Neuronal stem cell (in vitro differentiated cells): ENCODE measurements at regions not wholly inside any gene's neighbourhood (a gene's known extent, or its start where the extent isn't known, plus 50 kb on each side); places are given as distances from the start of the nearest gene placed in this dataset.
"Not testable (repeated sequence)": the region's sequence is repeated elsewhere in the genome, so short reads cannot be mapped to it uniquely, and the experiment has no call there.

Experiments used
- DNase-seq: peaks from one replicate; pipeline ENCODE4 v3.0.0-alpha.2; 2013; ENCODE audit warnings: low spot score
- H2AFZ ChIP-seq: one replicate; pipeline ENCODE4 v1.6.1; 2013; ENCODE audit warnings: mild to moderate bottlenecking, low read length, inconsistent platforms
- H2AK5ac ChIP-seq: 2 replicates; pipeline ENCODE4 v1.6.1; 2013; ENCODE audit warnings: low read depth, mild to moderate bottlenecking, inconsistent platforms, low read length, moderate library complexity, mixed read lengths
- H2BK120ac ChIP-seq: 2 replicates; pipeline ENCODE4 v1.6.1; 2013; ENCODE audit warnings: low read depth, mild to moderate bottlenecking, inconsistent platforms, low read length, moderate library complexity, mixed read lengths
- H2BK12ac ChIP-seq: one replicate; pipeline ENCODE4 v1.6.1; 2013; ENCODE audit warnings: low read length, inconsistent platforms
- H2BK15ac ChIP-seq: 2 replicates; pipeline ENCODE4 v1.6.1; 2013; ENCODE audit warnings: mild to moderate bottlenecking, low read length, inconsistent platforms, mixed read lengths
- H2BK5ac ChIP-seq: one replicate; pipeline ENCODE4 v1.6.1; 2013; ENCODE audit warnings: inconsistent platforms, mild to moderate bottlenecking, low read length, moderate library complexity
- H3K14ac ChIP-seq: one replicate; pipeline ENCODE4 v1.6.1; 2013; ENCODE audit warnings: low read length, inconsistent platforms
- H3K18ac ChIP-seq: 2 replicates; pipeline ENCODE4 v1.6.1; 2013; ENCODE audit warnings: low read length, inconsistent platforms
- H3K23ac ChIP-seq: 2 replicates; pipeline ENCODE4 v1.6.1; 2013; ENCODE audit warnings: low read depth, mild to moderate bottlenecking, mixed read lengths, low read length, inconsistent platforms; ENCODE audit not compliant: poor library complexity
- H3K27ac ChIP-seq: replicated peaks from 3 replicates; pipeline ENCODE4 v1.5.1; 2013; ENCODE audit warnings: low read length, inconsistent platforms
- H3K27me3 ChIP-seq, 3 experiments: 2 replicates each; pipeline ENCODE4 v1.6.1; 2013; ENCODE audit warnings: low read length in 3 of 3, mild to moderate bottlenecking in 2 of 3, inconsistent platforms in 1 of 3, low read depth in 1 of 3, mixed read lengths in 1 of 3, moderate library complexity in 1 of 3; ENCODE audit not compliant: control insufficient read depth in 3 of 3, insufficient read depth in 3 of 3
- H3K36me3 ChIP-seq, 2 donors: replicated peaks in 1 of 2; 2 replicates each; pipeline ENCODE4 v1.6.1; 2013; ENCODE audit warnings: low read length in 2 of 2; ENCODE audit not compliant: control insufficient read depth in 2 of 2, insufficient read depth in 2 of 2
- H3K4ac ChIP-seq: 2 replicates; pipeline ENCODE4 v1.6.1; 2013; ENCODE audit warnings: inconsistent platforms, mild to moderate bottlenecking, low read length, moderate library complexity
- H3K4me1 ChIP-seq, 2 donors: 1 replicate in 1 of 2; 2 replicates in 1 of 2; pipeline ENCODE4 v1.6.1; 2013; ENCODE audit warnings: low read length in 2 of 2, low read depth in 1 of 2; ENCODE audit not compliant: control insufficient read depth in 2 of 2, insufficient read depth in 1 of 2
- H3K4me2 ChIP-seq: one replicate; pipeline ENCODE4 v1.6.1; 2013; ENCODE audit warnings: mild to moderate bottlenecking, low read length, inconsistent platforms; ENCODE audit not compliant: insufficient read depth, poor library complexity, severe bottlenecking
- H3K4me3 ChIP-seq, 2 donors: 2 replicates each; pipeline ENCODE4 v1.5.1; 2013; ENCODE audit warnings: low read length in 2 of 2, mild to moderate bottlenecking in 2 of 2, inconsistent platforms in 1 of 2, moderate library complexity in 1 of 2
- H3K79me1 ChIP-seq: one replicate; pipeline ENCODE4 v1.6.1; 2013; ENCODE audit warnings: low read depth, mild to moderate bottlenecking, inconsistent platforms, low read length, moderate library complexity
- H3K9ac ChIP-seq: one replicate; pipeline ENCODE4 v1.6.1; 2013; ENCODE audit warnings: mild to moderate bottlenecking, low read depth, low read length, inconsistent platforms; ENCODE audit not compliant: poor library complexity
- H3K9me3 ChIP-seq, 2 donors: replicated peaks in 1 of 2; 2 replicates each; pipeline versions ENCODE3 to v1.6.1; 2013; ENCODE audit warnings: low read length in 2 of 2, mild to moderate bottlenecking in 2 of 2, inconsistent platforms in 1 of 2, low read depth in 1 of 2, mixed read lengths in 1 of 2, moderate library complexity in 1 of 2; ENCODE audit not compliant: control insufficient read depth in 2 of 2, insufficient read depth in 1 of 2
- H4K8ac ChIP-seq: one replicate; pipeline ENCODE4 v1.6.1; 2013; ENCODE audit warnings: low read depth, mild to moderate bottlenecking, inconsistent platforms, low read length, moderate library complexity
- H4K91ac ChIP-seq: one replicate; pipeline ENCODE4 v1.6.1; 2013; ENCODE audit warnings: low read length, low read depth, mild to moderate bottlenecking, inconsistent platforms; ENCODE audit not compliant: poor library complexity
- WGBS, 2 donors: extraction: QIAGEN DNeasy Blood & Tissue Kit; methylation state at CpG; one replicate each; pipeline ENCODE4 v1.1.7; 2013; ENCODE audit warnings: missing lambda C conversion rate in 2 of 2, mixed read lengths in 1 of 2; ENCODE audit not compliant: insufficient read length in 2 of 2, insufficient replicate concordance in 1 of 2; ENCODE audit errors: extremely low coverage in 2 of 2; 5-methylcytosine and 5-hydroxymethylcytosine counted together

DNA sequence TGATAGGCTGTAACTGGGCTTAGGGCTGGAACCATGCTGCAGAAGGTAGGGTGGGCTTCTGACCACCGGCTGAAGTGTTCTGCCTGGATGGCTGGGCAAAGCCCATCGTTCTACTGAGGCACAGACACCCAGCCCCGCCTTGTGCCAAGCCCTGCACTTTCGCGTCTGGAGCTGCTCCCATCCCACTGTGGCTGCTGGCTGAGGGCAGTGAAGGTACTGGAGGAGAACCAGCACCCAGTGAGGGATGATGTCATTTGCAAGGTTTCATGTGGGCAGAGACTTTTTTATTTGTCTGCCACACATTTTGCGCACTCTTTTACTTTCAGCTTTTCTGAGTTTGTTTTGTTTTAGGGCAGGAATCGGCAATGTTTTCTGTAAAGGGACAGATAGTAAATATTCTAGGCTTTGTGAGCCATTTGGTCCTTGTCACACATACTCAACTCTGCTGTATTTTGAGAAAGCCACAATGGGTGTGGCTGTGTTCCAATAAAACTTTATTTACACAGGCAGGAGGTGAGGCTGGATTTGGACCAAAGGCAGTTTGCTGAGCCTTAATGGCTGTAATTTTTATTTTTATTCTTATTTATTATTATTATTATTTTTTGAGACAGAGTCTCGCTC lies 85.6 kb downstream of the ASB1 start:
- Histone ChIP-seq H3K27ac (no peak overlapping the region), H2BK5ac (peak overlapping the region; percentile 93), H3K36me3 (no peaks in the 10 kb centered on the region), H3K4me1 (peaks cover 0 to 25% of the 10 kb centered on the region in 2 donors), H2BK12ac (peak overlapping the region; percentile 82), H3K27me3 (no peaks in the 10 kb centered on the region), H3K79me1 (no peaks in the 10 kb centered on the region), H3K4ac (no peak overlapping the region), H3K23ac (no peak overlapping the region), H2AK5ac (peak overlapping the region; percentile 99), H3K9ac (peak overlapping the region; percentile 47), H3K4me3 (no peak overlapping the region), H3K4me2 (no peak overlapping the region), H4K8ac (no peak overlapping the region), H2BK15ac (peak overlapping the region; percentile 98), H2BK120ac (no peak overlapping the region), H3K9me3 (no peaks in the 10 kb centered on the region), H3K14ac (no peak overlapping the region), H3K18ac (peak overlapping the region; percentile 82), H2AFZ (no peak overlapping the region), H4K91ac (no peak overlapping the region)
- WGBS, 2 donors, result no CpG with 5 or more reads among the region's 8 CpGs
- no peak for DNase-seq

DNA sequence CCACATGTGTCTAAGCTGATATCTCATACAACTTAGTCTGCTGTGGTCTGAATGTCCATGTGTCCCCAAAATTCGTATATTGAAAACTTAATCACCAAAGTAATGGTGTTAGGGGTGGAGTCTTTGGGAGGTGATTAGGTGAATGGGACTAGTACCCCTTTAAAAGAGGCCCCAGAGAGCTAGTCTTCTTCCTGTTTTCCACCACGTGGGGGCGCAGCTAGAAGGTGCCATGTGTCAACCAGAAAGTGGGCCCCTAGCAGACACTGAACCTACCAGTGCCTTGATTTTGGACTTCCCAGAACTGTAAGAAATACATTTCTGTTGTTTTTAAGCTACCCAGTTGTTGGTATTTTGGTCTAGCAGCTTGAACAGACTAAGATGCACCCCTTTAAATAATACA lies 86.6 kb downstream of the ASB1 start:
- H2BK12ac ChIP-seq, result no peak overlapping the region
- no peak overlapping the region for H3K27ac ChIP-seq
- H2BK120ac ChIP-seq, result no peak overlapping the region
- no peak overlapping the region for H4K8ac ChIP-seq
- no peak overlapping the region for H3K18ac ChIP-seq
- H3K79me1 ChIP-seq, result no peaks in the 10 kb centered on the region
- no peak overlapping the region for H2BK5ac ChIP-seq
- H3K9me3 ChIP-seq, result no peaks in the 10 kb centered on the region
- no peak overlapping the region for H3K4me3 ChIP-seq
- H3K9ac ChIP-seq, result no peak overlapping the region
- H3K36me3 ChIP-seq, result no peaks in the 10 kb centered on the region
- H2BK15ac ChIP-seq, result no peak overlapping the region
- no peak overlapping the region for H4K91ac ChIP-seq
- no CpG with 5 or more reads among the region's 3 CpGs for WGBS, 2 donors
- H3K14ac ChIP-seq, result no peak overlapping the region
- no peak overlapping the region for H2AFZ ChIP-seq
- no peak overlapping the region for H2AK5ac ChIP-seq
- H3K4ac ChIP-seq, result no peak overlapping the region
- no peak overlapping the region for H3K4me2 ChIP-seq
- DNase-seq, result peak; percentile 21
- H3K27me3 ChIP-seq, result no peaks in the 10 kb centered on the region
- H3K4me1 ChIP-seq, result peaks cover 0 to 24% of the 10 kb centered on the region in 2 donors
- no peak overlapping the region for H3K23ac ChIP-seq

DNA sequence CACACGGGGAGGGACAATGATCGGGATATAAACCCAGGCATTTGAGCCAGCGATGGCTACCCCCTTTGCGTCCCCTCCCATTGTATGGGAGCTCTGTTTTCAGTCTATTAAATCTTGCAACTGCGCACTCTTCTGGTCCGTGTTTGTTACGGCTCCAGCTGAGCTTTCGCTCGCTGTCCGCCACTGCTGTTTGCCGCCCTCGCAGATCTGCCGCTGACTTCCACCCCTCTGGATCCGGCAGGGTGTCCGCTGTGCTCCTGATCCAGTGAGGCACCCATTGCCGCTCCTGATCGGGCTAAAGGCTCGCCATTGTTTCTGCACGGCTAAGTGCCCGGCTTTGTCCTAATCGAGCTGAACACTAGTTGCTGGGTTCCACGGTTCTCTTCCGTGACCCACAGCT lies 87.3 kb downstream of the ASB1 start:
- not testable (repeated sequence) for H3K18ac ChIP-seq, H2AK5ac ChIP-seq, H3K23ac ChIP-seq, H3K27ac ChIP-seq, H4K91ac ChIP-seq, H2BK120ac ChIP-seq, H3K4me2 ChIP-seq, H3K9ac ChIP-seq, H3K14ac ChIP-seq, DNase-seq, H3K79me1 ChIP-seq, H3K9me3 ChIP-seq, H4K8ac ChIP-seq, H3K4me3 ChIP-seq, H2BK5ac ChIP-seq, H3K36me3 ChIP-seq, H3K4ac ChIP-seq, H2BK15ac ChIP-seq, H2BK12ac ChIP-seq, H3K27me3 ChIP-seq, H2AFZ ChIP-seq
- peaks cover 0 to 17% of the 10 kb centered on the region in 2 donors for H3K4me1 ChIP-seq
- no CpG with 5 or more reads among the region's 23 CpGs for WGBS, 2 donors

DNA sequence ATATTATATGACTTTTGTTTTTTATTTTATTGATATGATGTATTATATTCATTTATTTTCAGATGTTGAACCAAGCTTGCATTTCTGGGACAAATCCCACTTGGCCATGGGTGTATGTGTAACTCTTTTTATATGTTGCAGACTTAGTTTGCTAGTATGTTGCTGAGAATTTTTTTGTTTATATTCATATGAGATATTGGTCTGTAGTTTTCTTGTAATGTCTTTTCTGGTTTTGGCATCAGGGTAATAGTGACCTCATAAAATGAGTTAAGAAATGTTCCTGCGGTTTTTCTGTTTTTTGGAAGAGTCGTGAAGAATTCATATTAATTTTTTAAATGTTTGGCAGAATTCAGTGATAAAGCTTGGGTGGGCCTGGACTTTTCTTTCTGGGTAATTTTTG lies 88.7 kb downstream of the ASB1 start:
- Histone ChIP-seq H3K23ac (no peak overlapping the region), H3K18ac (no peak overlapping the region), H2BK5ac (no peak overlapping the region), H2BK15ac (no peak overlapping the region), H2BK120ac (no peak overlapping the region), H3K9me3 (peaks cover 0 to 2% of the 10 kb centered on the region in 2 donors), H3K36me3 (no peaks in the 10 kb centered on the region), H3K4me3 (no peak overlapping the region), H2AK5ac (no peak overlapping the region), H3K27me3 (no peaks in the 10 kb centered on the region), H4K91ac (no peak overlapping the region), H3K9ac (no peak overlapping the region), H3K27ac (no peak overlapping the region), H2BK12ac (no peak overlapping the region), H3K4ac (no peak overlapping the region), H3K4me1 (peaks cover 0 to 8% of the 10 kb centered on the region in 2 donors), H3K4me2 (no peak overlapping the region), H2AFZ (no peak overlapping the region), H4K8ac (no peak overlapping the region), H3K14ac (no peak overlapping the region), H3K79me1 (no peaks in the 10 kb centered on the region)
- WGBS, 2 donors, result no CpG with 5 or more reads among the region's 2 CpGs
- no peak for DNase-seq
